Liver (tissue), 8 donors: ENCODE measurements at regions not wholly inside any gene's neighbourhood (a gene's known extent, or its start where the extent isn't known, plus 50 kb on each side); places are given as distances from the start of the nearest gene placed in this dataset.

Experiments
- DNase-seq: peaks from one replicate; pipeline ENCODE4 v3.0.0-alpha.2; 2017; ENCODE audit warnings: low spot score
- H3K27ac ChIP-seq, 2 donors: one replicate each; pipeline ENCODE4 v1.7.0; 2013; ENCODE audit warnings: inconsistent platforms in 2 of 2, low read length in 2 of 2, control low read depth in 1 of 2, low read depth in 1 of 2, mild to moderate bottlenecking in 1 of 2
- H3K27me3 ChIP-seq, 4 donors: one replicate each; pipeline versions ENCODE4 v1.6.1 to v1.7.0; 2013; ENCODE audit warnings: low read length in 3 of 4, inconsistent platforms in 1 of 4, mild to moderate bottlenecking in 1 of 4, moderate library complexity in 1 of 4; ENCODE audit not compliant: control insufficient read depth in 4 of 4, insufficient read depth in 4 of 4
- H3K36me3 ChIP-seq, 4 donors: one replicate each; pipeline versions ENCODE4 v1.6.1 to v1.7.0; 2013; ENCODE audit warnings: low read length in 3 of 4, mild to moderate bottlenecking in 3 of 4, low read depth in 1 of 4, moderate library complexity in 1 of 4; ENCODE audit not compliant: control insufficient read depth in 4 of 4, insufficient read depth in 3 of 4
- H3K4me1 ChIP-seq, 4 donors: one replicate each; pipeline versions ENCODE4 v1.6.1 to v1.7.0; 2013; ENCODE audit warnings: low read length in 3 of 4, mild to moderate bottlenecking in 3 of 4, moderate library complexity in 1 of 4; ENCODE audit not compliant: control insufficient read depth in 4 of 4, insufficient read depth in 4 of 4
- H3K4me3 ChIP-seq, 3 donors: one replicate each; pipeline versions ENCODE4 v1.6.1 to v1.7.0; 2013; ENCODE audit warnings: low read length in 3 of 3, control low read depth in 1 of 3, low read depth in 1 of 3, mild to moderate bottlenecking in 1 of 3
- H3K9ac ChIP-seq, 2 donors: one replicate each; pipeline ENCODE4 v1.7.0; 2013; ENCODE audit warnings: low read length in 2 of 2, mild to moderate bottlenecking in 2 of 2, moderate library complexity in 2 of 2, control low read depth in 1 of 2, low read depth in 1 of 2
- H3K9me3 ChIP-seq, 4 donors: one replicate each; pipeline versions ENCODE4 v1.6.1 to v1.7.0; 2013; ENCODE audit warnings: low read length in 3 of 4; ENCODE audit not compliant: control insufficient read depth in 4 of 4
- CTCF ChIP-seq: fragments of 150-350 bp; IDR thresholded peaks from 2 replicates; pipeline ENCODE4 v1.5.1; 2017; ENCODE audit warnings: improper control_type of control experiment, low read depth, low read length; ENCODE audit not compliant: missing input control
- FOXA1 ChIP-seq: IDR thresholded peaks from 2 replicates; pipeline ENCODE4 v1.6.1; 2016; ENCODE audit warnings: antibody characterized with exemption
- GABPA ChIP-seq, 2 donors: IDR thresholded peaks in 1 of 2; conservative IDR thresholded peaks in 1 of 2; 2 replicates each; pipeline ENCODE4 v1.6.1; 2016; ENCODE audit warnings: antibody characterized with exemption in 2 of 2, mild to moderate bottlenecking in 1 of 2, moderate library complexity in 1 of 2
- JUND ChIP-seq, 2 donors: IDR thresholded peaks; 2 replicates each; pipeline ENCODE4 v1.6.1; 2016; ENCODE audit warnings: antibody characterized with exemption in 2 of 2
- MAX ChIP-seq: IDR thresholded peaks from 2 replicates; pipeline ENCODE4 v1.6.1; 2016; ENCODE audit warnings: antibody characterized with exemption
- NR2F2 ChIP-seq: IDR thresholded peaks from 2 replicates; pipeline ENCODE4 v1.6.1; 2016; ENCODE audit warnings: antibody characterized with exemption
- REST ChIP-seq: IDR thresholded peaks from 2 replicates; pipeline ENCODE4 v1.6.1; 2016; ENCODE audit warnings: antibody characterized with exemption, mild to moderate bottlenecking
- WGBS: extraction: QIAGEN DNeasy Blood & Tissue Kit; methylation state at CpG from one replicate; pipeline ENCODE4 v1.1.7; 2013; 5-methylcytosine and 5-hydroxymethylcytosine counted together
- donor health status: healthy.
- donor health status: healthy.
- donor health status: healthy.
- donor health status: healthy.
- donor health status: healthy.

GRCh38 chr13:74560325-74560724 is 426.1 kb upstream of the KLF12 start:
- Histone ChIP-seq H3K4me1 (no peaks in the 10 kb centered on the region), H3K36me3 (no peaks in the 10 kb centered on the region), H3K9me3 (no peaks in the 10 kb centered on the region), H3K27ac (no peak overlapping the region), H3K9ac (no peak overlapping the region), H3K27me3 (no peaks in the 10 kb centered on the region), H3K4me3 (no peak overlapping the region)
- DNase-seq, result no peak
- WGBS, result 90% methylated on average over 4 of the region's 4 CpGs
- no peak for TF ChIP-seq CTCF

GRCh38 chr13:74557870-74558269 is 423.7 kb upstream of the KLF12 start:
- WGBS, result 93% methylated on average over 1 of the region's 1 CpG
- Histone ChIP-seq H3K4me3 (no peak overlapping the region), H3K36me3 (no peaks in the 10 kb centered on the region), H3K27ac (no peak overlapping the region), H3K27me3 (no peaks in the 10 kb centered on the region), H3K9ac (no peak overlapping the region), H3K9me3 (no peaks in the 10 kb centered on the region), H3K4me1 (no peaks in the 10 kb centered on the region)
- DNase-seq, result no peak
- TF ChIP-seq NR2F2 (no peak), GABPA (IDR thresholded peaks at IDR 0.05 in 1 of 2, conservative IDR thresholded peaks at IDR 0.05 in 1 of 2) (no peak), FOXA1 (no peak), MAX (no peak), JUND (IDR thresholded peaks at IDR 0.05) (no peak), REST (no peak)

- WGBS, result 89% methylated on average over 9 of the region's 9 CpGs
- Histone ChIP-seq H3K4me1 (no peaks in the 10 kb centered on the region), H3K9me3 (no peaks in the 10 kb centered on the region), H3K36me3 (no peaks in the 10 kb centered on the region), H3K4me3 (no peak overlapping the region), H3K27me3 (no peaks in the 10 kb centered on the region), H3K27ac (no peak overlapping the region), H3K9ac (no peak overlapping the region)
- TF ChIP-seq FOXA1 (no peak), GABPA (IDR thresholded peaks at IDR 0.05 in 1 of 2, conservative IDR thresholded peaks at IDR 0.05 in 1 of 2) (no peak)
- DNase-seq, result no peak
Measured at GRCh38 chr13:74555651-74556420, 421.6 kb upstream of the KLF12 start.
